Endothelial cell of umbilical vein (primary cell): ENCODE measurements at regions not wholly inside any gene's neighbourhood (a gene's known extent, or its start where the extent isn't known, plus 50 kb on each side); places are given as distances from the start of the nearest gene placed in this dataset.

Experiments used
- BruUV-seq: library from RNA; stranded (reverse); fragments of 400-500 nt; replicated peaks from 2 replicates; lab custom pipeline; 2021; lab: Mats Ljungman, UMichigan
- CTCF ChIA-PET: fragments of 300-600, 350-600 bp; sonication (Branson Sonifier 250); formaldehyde crosslinking; loops from one replicate; lab custom pipeline; 2021; ENCODE audit warnings: antibody characterized with exemption, inconsistent platforms; lab: Charles Lee
- POLR2A ChIA-PET: fragments of 300-600, 350-600 bp; sonication (Branson Sonifier 250); formaldehyde crosslinking; loops from one replicate; lab custom pipeline; 2021; ENCODE audit warnings: antibody characterized with exemption, inconsistent platforms; lab: Charles Lee
- DNase-seq: peaks from one replicate; pipeline ENCODE4 v3.0.0-alpha.2; 2011; ENCODE audit warnings: low read depth, low spot score
- FAIRE-seq: peaks from 2 replicates; lab custom pipeline; 2011; peaks lifted over from hg19 to GRCh38; lab: Jason Lieb, UNC
- H2AFZ ChIP-seq: 2 replicates; pipeline ENCODE4 v1.6.0; 2012; ENCODE audit warnings: low read depth, low read length, control low read depth, inconsistent platforms
- H3K27ac ChIP-seq: 2 replicates; pipeline ENCODE4 v1.5.1; 2011; ENCODE audit warnings: low read depth, mild to moderate bottlenecking, control low read depth, low read length, moderate library complexity; ENCODE audit not compliant: insufficient read depth
- H3K27me3 ChIP-seq, 2 experiments: 2 replicates each; pipeline versions ENCODE4 v1.6.0 to v1.6.1; 2011; ENCODE audit warnings: low read length in 2 of 2, mixed read lengths in 1 of 2; ENCODE audit not compliant: control insufficient read depth in 2 of 2, insufficient read depth in 2 of 2
- H3K36me3 ChIP-seq, 2 experiments: 2 replicates in 1 of 2; 3 replicates in 1 of 2; pipeline ENCODE4 v1.5.1; 2011; ENCODE audit warnings: low read length in 2 of 2, mild to moderate bottlenecking in 1 of 2, moderate library complexity in 1 of 2; ENCODE audit not compliant: control insufficient read depth in 2 of 2, insufficient read depth in 2 of 2; ENCODE audit errors: extremely low read depth in 1 of 2
- H3K4me1 ChIP-seq: 3 replicates; pipeline ENCODE4 v1.5.1; 2011; ENCODE audit warnings: mild to moderate bottlenecking, low read length; ENCODE audit not compliant: control insufficient read depth, insufficient read depth; ENCODE audit errors: extremely low read depth
- H3K4me2 ChIP-seq: 2 replicates; pipeline ENCODE4 v1.6.1; 2011; ENCODE audit warnings: low read length, control low read depth, mixed read lengths; ENCODE audit not compliant: insufficient read depth
- H3K4me3 ChIP-seq, 3 experiments: fragments of 200-600 bp in 1 of 3; sonication (generic), shearing (Covaris generic) in 1 of 3; replicated peaks in 1 of 3; 2 replicates each; pipeline ENCODE4 v1.5.1; 2011 to 2016; ENCODE audit warnings: control low read depth in 3 of 3, low read length in 3 of 3, mild to moderate bottlenecking in 2 of 3, inconsistent platforms in 1 of 3, low read depth in 1 of 3, moderate library complexity in 1 of 3; ENCODE audit not compliant: insufficient read depth in 1 of 3
- H3K79me2 ChIP-seq: 2 replicates; pipeline ENCODE4 v1.6.0; 2012; ENCODE audit warnings: low read length, inconsistent platforms; ENCODE audit not compliant: control insufficient read depth, insufficient read depth
- H3K9ac ChIP-seq: replicated peaks from 2 replicates; pipeline ENCODE3; 2011; ENCODE audit warnings: low read length, control low read depth; ENCODE audit not compliant: insufficient read depth; ENCODE audit errors: extremely low read depth
- H3K9me1 ChIP-seq: replicated peaks from 3 replicates; pipeline ENCODE4 v1.6.0; 2011; ENCODE audit warnings: mild to moderate bottlenecking, low read length; ENCODE audit not compliant: control insufficient read depth, insufficient read depth; ENCODE audit errors: extremely low read depth
- H3K9me3 ChIP-seq: replicated peaks from 2 replicates; pipeline ENCODE4 v1.5.1; 2012; ENCODE audit warnings: low read length, inconsistent platforms; ENCODE audit not compliant: control insufficient read depth, insufficient read depth
- H4K20me1 ChIP-seq: replicated peaks from 2 replicates; pipeline ENCODE3; 2011; ENCODE audit warnings: mild to moderate bottlenecking, low read length; ENCODE audit not compliant: control insufficient read depth, insufficient read depth; ENCODE audit errors: extremely low read depth
- CTCF ChIP-seq, 2 donors: IDR thresholded peaks; 1 replicate in 1 of 2; 2 replicates in 1 of 2; pipeline ENCODE4 v1.5.1; 2011; ENCODE audit warnings: low read length in 2 of 2, mild to moderate bottlenecking in 2 of 2, moderate library complexity in 2 of 2, control low read depth in 1 of 2, inconsistent platforms in 1 of 2, low read depth in 1 of 2; ENCODE audit not compliant: insufficient read depth in 1 of 2; ENCODE audit errors: extremely low read depth in 1 of 2
- EZH2 ChIP-seq: IDR thresholded peaks from 2 replicates; pipeline ENCODE4 v1.6.1; 2012; ENCODE audit warnings: borderline replicate concordance, low read depth, mild to moderate bottlenecking, moderate library complexity, low read length, inconsistent platforms; ENCODE audit not compliant: severe bottlenecking
- FOS ChIP-seq: IDR thresholded peaks from 2 replicates; pipeline ENCODE4 v1.6.1; 2011; ENCODE audit warnings: mild to moderate bottlenecking, low read length, moderate library complexity, borderline replicate concordance; ENCODE audit not compliant: insufficient read depth
- GATA2 ChIP-seq: IDR thresholded peaks from 2 replicates; pipeline ENCODE4 v1.7.0; 2011; ENCODE audit warnings: low read depth, mild to moderate bottlenecking, moderate library complexity, mixed read lengths, low read length; ENCODE audit not compliant: insufficient read length, insufficient read depth
- JUN ChIP-seq: IDR thresholded peaks from 2 replicates; pipeline ENCODE4 v1.6.1; 2011; ENCODE audit warnings: borderline replicate concordance, low read depth; ENCODE audit not compliant: insufficient read length, insufficient read depth
- MAX ChIP-seq: IDR thresholded peaks from 2 replicates; pipeline ENCODE4 v1.6.1; 2011; ENCODE audit not compliant: insufficient read depth, insufficient read length
- MYC ChIP-seq: IDR thresholded peaks from one replicate; pipeline ENCODE4 v1.6.1; 2011; ENCODE audit warnings: mild to moderate bottlenecking, low read depth, low read length
- POLR2A ChIP-seq: IDR thresholded peaks from 2 replicates; pipeline ENCODE4 v1.6.1; 2012; ENCODE audit warnings: low read depth, mild to moderate bottlenecking, control low read depth, low read length
- POLR2AphosphoS5 ChIP-seq: IDR thresholded peaks from 2 replicates; pipeline ENCODE4 v1.6.1; 2012; ENCODE audit warnings: low read depth, mild to moderate bottlenecking, control low read depth, low read length, moderate library complexity; ENCODE audit not compliant: insufficient read depth
- dilution Hi-C: fragments of 300-500 bp; cut with MboI; formaldehyde crosslinking; loops from one replicate; pipeline ENCODE4 v1.15.0; 2019; ENCODE audit warnings: low sequenced_read_pairs; ENCODE audit not compliant: extremely low pct_ligation_motif_present
- intact Hi-C: fragments of 100-400 bp; cut with micrococcal nuclease; formaldehyde crosslinking; loops from one replicate; pipeline ENCODE4 v1.10.0; 2022

- H3K4me1 ChIP-seq: no peaks in the 10 kb centered on the region
- H3K27me3 ChIP-seq: no peaks in the 10 kb centered on the region
- H3K27ac ChIP-seq: no peak overlapping the region
- intact Hi-C loops: no loop called here
- peaks cover 6% of the 10 kb centered on the region for H3K9me3 ChIP-seq
- no peak for DNase-seq
- no peak for FAIRE-seq
- POLR2A ChIA-PET: no interaction called here
- no peaks in the 10 kb centered on the region for H3K9me1 ChIP-seq
- H2AFZ ChIP-seq: no peak overlapping the region
- H3K4me2 ChIP-seq: no peak overlapping the region
- no peaks in the 10 kb centered on the region for H4K20me1 ChIP-seq
- dilution Hi-C loops: no loop called here
- TF ChIP-seq MAX (no peak), CTCF (IDR thresholded peaks at IDR 0.05; ENCODE audit: extremely low read depth in 1 of 2, insufficient read depth in 1 of 2, low read depth in 1 of 2, low read length in 2 of 2) (no peak), GATA2 (no peak), POLR2A (no peak), MYC (no peak), JUN (no peak), FOS (no peak), EZH2 (no peak), POLR2AphosphoS5 (no peak)
- H3K9ac ChIP-seq: no peak overlapping the region
- no peak overlapping the region for H3K4me3 ChIP-seq
- H3K79me2 ChIP-seq: no peaks in the 10 kb centered on the region
- BruUV-seq: no TSS peak
- CTCF ChIA-PET: no interaction called here
- H3K36me3 ChIP-seq: no peaks in the 10 kb centered on the region
These were observed 568.0 kb downstream of the TECRL start for GRCh38 chr4:63841266-63841665.
